Stimulated activated CD8-positive, alpha-beta memory T cell treated with anti-CD3 and anti-CD28 coated beads, Interleukin-7, amount 100 ng/mL, for 4 hours (primary cell): ENCODE measurements at regions not wholly inside any gene's neighbourhood (a gene's known extent, or its start where the extent isn't known, plus 50 kb on each side); places are given as distances from the start of the nearest gene placed in this dataset.
A peak's percentile ranks its signal among the peaks of the same experiment; 100 is the strongest.

ENCODE experiments used
- DNase-seq, 2 donors: peaks; one replicate each; pipeline ENCODE4 v3.0.0-alpha.2; 2020; ENCODE audit warnings: low read depth in 2 of 2

DNA sequence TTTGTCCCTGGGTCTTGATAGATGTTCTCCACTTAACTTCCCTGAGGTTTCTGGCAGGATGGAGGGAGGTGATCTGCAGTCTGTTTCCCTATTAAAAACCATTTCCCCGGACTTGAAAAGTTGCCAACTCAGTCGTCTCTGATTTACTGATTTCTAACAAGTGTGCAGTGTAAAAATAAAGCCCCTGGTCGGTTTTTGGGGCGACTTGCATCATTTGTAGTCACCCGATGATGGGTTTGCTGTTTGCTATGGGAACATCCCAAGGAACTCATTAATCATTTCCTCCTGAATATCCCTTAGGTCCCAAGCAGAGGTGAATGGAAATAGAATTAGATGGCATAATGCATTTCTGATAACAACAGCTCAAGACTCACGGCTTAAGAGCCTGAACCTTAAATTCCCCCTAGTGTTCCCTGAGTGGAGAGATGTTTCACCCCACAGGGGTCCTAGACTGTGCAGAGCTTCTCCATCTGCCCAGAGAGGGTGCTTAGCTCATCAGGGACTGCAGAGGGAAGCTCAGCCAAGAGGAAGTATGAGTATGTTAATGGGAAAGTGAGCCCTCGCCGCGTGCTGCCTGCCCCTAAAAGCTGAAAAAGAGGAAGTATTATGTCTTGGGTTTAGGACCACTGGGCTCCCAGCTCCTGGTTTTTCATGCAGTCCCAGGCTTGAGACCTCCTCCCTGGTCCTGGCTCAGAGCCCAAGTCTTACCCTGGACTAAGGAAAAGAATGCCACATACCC is 115.1 kb upstream of the DAP start:
- no peak for DNase-seq

GRCh38 chr5:10875201-10875768 is 114.3 kb upstream of the DAP start:
- DNase-seq = no peak

DNA sequence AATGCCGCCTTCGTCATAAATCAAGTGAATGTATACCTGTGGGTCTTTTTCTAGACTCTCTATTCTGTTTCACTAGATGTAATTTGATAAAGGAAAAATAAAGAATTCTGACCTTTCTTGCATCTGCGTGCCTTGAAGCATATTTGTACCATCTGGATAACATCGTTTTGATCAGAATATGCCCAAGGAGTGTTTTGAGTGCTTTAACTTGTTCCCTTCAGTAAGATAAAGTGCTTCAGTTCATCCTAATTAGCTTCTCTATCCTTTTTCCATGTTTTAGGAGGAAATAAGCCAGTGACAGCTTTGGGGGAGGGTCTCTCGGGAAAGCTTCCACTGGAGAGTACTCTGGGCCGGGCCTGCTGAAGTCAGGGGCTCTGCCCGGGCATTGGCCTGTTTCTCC is 113.5 kb upstream of the DAP start:
- no peak for DNase-seq

- DNase-seq = no peak
Measured at GRCh38 chr5:10870791-10871190, 109.8 kb upstream of the DAP start.

DNA sequence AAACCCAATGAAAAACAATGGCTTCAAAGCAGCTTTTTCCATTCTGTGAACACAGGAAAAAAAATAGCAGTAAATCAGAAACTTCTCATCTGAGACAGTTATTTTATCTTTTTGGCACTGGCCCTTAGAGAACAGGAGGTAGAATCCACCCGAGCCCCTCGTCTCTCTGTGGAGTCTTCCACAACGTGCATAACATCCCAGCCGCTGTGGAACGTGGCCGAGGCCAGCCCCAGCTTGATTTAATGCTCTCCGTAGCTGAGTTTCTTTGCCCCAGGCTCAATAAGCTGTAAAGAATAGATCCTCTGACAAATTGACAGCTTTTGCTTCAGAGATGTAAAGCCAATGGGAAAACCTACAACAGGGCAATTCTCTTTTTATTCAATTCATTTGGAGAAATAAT is 107.9 kb upstream of the DAP start:
- no peak for DNase-seq

GRCh38 chr5:10867389-10868303 is 106.6 kb upstream of the DAP start:
- DNase-seq = no peak

DNA sequence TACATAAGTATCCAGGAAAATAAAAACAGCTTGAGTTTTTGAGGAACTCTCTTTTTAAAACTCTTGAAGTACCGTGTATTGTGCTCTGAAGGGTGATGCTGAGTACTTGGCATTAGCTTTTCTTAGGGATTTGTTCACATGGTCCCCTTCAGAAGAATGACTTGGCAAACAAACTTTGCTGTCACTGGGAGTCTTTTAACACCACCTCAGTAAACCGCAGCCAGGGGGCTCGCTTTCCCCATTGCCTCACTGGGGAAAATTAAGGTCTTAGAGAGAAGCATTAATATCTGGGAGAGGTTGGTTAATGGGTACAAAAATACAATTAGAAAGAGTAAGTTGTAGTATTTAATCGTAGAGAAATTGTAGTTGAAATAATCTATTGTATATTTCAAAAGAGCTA is 105.9 kb upstream of the DAP start:
- no peak for DNase-seq

DNA sequence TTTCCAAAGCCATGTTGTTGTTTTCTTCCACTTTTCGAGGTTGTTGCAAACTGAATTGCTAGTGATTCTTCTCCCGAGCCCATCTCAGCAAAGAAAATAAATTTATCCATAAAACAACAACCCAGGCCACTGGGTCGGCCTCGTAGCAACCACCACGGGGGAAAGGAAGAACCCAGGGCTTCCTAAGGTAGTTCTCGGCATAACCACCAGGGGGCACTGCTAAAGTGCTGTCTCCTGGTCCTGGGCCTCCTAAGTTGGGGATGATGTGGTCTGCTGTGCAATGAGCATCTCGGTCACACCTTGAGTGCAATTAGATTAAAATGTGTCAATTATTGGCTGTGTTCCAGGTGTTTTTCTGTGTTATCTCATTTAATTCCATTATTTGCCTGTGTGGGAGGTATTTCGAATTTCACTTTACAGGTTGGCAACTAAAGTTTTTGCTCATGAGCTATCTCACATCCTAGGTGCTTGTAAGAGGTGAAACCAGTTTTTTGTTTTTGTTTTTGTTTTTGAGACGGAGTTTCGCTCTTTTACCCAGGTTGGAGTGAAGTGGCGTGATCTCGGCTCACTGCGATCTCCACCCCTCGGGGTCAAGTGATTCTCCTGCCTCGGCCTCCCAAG is 102.8 kb upstream of the DAP start:
- peak in 1 of 2 donors; percentile 4 for DNase-seq

DNA sequence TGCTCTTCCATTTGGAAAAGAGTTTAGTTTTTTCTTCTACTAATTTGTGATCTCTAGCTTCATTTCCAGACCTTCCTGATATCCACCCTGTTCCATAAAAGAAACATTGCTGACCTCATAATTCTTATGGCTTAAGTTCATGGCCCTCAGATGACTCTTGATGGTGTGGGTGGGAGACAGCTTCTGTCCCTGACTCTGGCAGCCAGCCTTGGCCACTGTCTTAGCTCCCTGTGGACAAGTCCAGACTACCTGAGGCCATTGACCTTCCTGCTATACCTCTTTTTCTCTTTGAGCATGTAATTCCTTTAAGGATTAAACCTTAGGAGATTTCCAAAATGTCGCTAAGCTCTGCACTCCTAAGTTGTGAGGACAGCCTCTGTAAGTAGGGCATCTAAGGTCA is 101.1 kb upstream of the DAP start:
- DNase-seq = no peak

DNA sequence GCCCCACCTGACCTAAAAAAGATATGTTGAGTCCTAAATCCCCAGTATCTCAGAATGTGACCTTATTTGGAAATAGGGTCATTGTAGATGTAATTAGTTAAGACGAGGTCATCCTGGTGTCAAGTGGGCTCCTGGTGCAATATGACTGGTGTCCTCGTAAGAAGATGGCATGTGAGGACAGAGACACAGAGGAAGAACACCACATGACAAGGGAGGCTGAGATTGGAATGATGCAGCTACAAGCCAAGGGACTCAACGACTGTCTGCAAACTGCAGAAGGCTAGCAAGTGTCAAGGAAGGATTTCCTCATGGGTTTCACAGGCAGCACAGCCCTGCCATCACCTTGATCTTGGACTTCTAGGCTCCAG is 100.4 kb upstream of the DAP start:
- no peak for DNase-seq

GRCh38 chr5:10860645-10861422 is 99.8 kb upstream of the DAP start:
- DNase-seq = no peak

GRCh38 chr5:10860196-10860543 is 99.1 kb upstream of the DAP start:
- no peak for DNase-seq

GRCh38 chr5:10859393-10860195 is 98.6 kb upstream of the DAP start:
- no peak for DNase-seq

- DNase-seq = no peak
Measured at GRCh38 chr5:10858945-10859344, 97.9 kb upstream of the DAP start.

DNA sequence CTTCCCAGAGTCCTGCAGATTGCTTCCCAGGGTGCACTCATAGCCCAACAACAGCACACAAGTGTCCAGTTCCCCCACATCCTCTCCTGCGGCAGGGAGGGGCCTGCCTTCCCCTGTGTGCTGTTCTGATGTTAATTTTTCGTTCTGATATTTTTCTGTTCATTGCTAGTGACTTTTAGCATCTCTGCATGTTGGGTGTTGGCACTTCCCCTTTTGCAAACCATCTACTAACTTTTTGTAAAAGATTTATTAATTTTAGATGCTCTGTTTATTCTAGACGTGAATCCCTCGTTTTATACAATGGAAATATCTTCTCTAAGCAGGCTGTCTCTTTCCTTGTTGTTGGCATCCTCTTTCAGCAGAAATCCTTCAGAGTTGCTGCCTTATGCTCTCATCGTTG is 97.3 kb upstream of the DAP start:
- DNase-seq = no peak

DNA sequence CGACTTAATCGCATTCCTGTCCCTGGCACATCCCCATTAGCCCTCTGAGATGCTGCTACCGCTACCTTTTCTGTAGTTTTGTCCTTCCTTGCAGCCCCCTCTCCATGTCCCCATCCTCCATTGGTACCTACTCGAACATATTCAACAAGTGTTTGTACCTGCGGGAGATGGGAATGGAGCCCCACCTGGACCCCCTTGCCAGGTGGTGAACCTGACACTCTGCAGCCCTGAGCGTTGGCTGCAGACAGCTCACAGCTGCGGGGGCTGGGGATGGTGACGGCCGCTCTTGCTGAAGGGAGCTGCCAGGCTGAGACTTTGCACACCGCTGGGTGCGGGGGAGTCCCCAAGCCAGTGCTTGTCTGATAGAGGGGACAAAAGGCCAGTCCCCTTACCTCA is 96.3 kb upstream of the DAP start:
- DNase-seq = no peak

- DNase-seq = no peak
Measured at GRCh38 chr5:10856683-10857337, 95.8 kb upstream of the DAP start.

GRCh38 chr5:10856071-10856470 is 95.0 kb upstream of the DAP start:
- no peak for DNase-seq

- no peak for DNase-seq
Measured at GRCh38 chr5:10854506-10855277, 93.7 kb upstream of the DAP start.

- DNase-seq = no peak
Measured at GRCh38 chr5:10853154-10853553, 92.1 kb upstream of the DAP start.
